Brain microvascular endothelial cell (primary cell): ENCODE measurements at regions not wholly inside any gene's neighbourhood (a gene's known extent, or its start where the extent isn't known, plus 50 kb on each side); places are given as distances from the start of the nearest gene placed in this dataset.
"Not testable (repeated sequence)": the region's sequence is repeated elsewhere in the genome, so short reads cannot be mapped to it uniquely, and the experiment has no call there.

Experiments used
- DNase-seq: peaks from one replicate; pipeline ENCODE4 v3.0.0-alpha.2; 2020
- H3K27ac ChIP-seq: fragments of 250-450 bp; sonication (Bioruptor Pico); 2 replicates; pipeline ENCODE4 v1.5.1; 2020; ENCODE audit warnings: mild to moderate bottlenecking, moderate library complexity
- H3K27me3 ChIP-seq: fragments of 250-450 bp; sonication (Bioruptor Pico); replicated peaks from 2 replicates; pipeline ENCODE4 v1.5.1; 2020; ENCODE audit warnings: mild to moderate bottlenecking
- H3K36me3 ChIP-seq: fragments of 250-450 bp; sonication (Bioruptor Pico); replicated peaks from 2 replicates; pipeline ENCODE4 v1.5.1; 2020; ENCODE audit warnings: mild to moderate bottlenecking
- H3K4me3 ChIP-seq: 2 replicates; pipeline ENCODE4 v1.5.1; 2011; ENCODE audit warnings: low read depth, mild to moderate bottlenecking, control low read depth, low read length, moderate library complexity
- CTCF ChIP-seq: IDR thresholded peaks from 2 replicates; pipeline ENCODE4 v1.5.1; 2011; ENCODE audit warnings: low read depth, mild to moderate bottlenecking, moderate library complexity, low read length, control low read depth, inconsistent platforms; ENCODE audit errors: missing control alignments
- in situ Hi-C: cut with HindIII; loops from 2 replicates; pipeline ENCODE4 v1.10.0; 2017; ENCODE audit warnings: low sequenced_read_pairs, low pct_ligation_motif_present

GRCh38 chr1:224004552-224005315 is 109.2 kb upstream of the FBXO28 start:
- DNase-seq: peak; percentile 60
- H3K4me3 ChIP-seq, H3K27me3 ChIP-seq, H3K27ac ChIP-seq, in situ Hi-C loops, H3K36me3 ChIP-seq: not testable (repeated sequence)
- TF ChIP-seq CTCF: peak; percentile 34

GRCh38 chr1:224003896-224004295 is 110.0 kb upstream of the FBXO28 start:
- in situ Hi-C loops, DNase-seq, H3K4me3 ChIP-seq, H3K27ac ChIP-seq, H3K27me3 ChIP-seq, H3K36me3 ChIP-seq: not testable (repeated sequence)

GRCh38 chr1:224001757-224002156 is 112.2 kb upstream of the FBXO28 start:
- H3K36me3 ChIP-seq, H3K27ac ChIP-seq, H3K4me3 ChIP-seq, H3K27me3 ChIP-seq, in situ Hi-C loops: not testable (repeated sequence)
- peak; percentile 4 for DNase-seq

GRCh38 chr1:223999761-224000160 is 114.2 kb upstream of the FBXO28 start:
- peak overlapping the region; percentile 82 for H3K27ac ChIP-seq
- in situ Hi-C loops, H3K4me3 ChIP-seq, H3K27me3 ChIP-seq, H3K36me3 ChIP-seq: not testable (repeated sequence)
- DNase-seq: peak; percentile 1

GRCh38 chr1:223998676-223999455 is 115.0 kb upstream of the FBXO28 start:
- H3K36me3 ChIP-seq, H3K27me3 ChIP-seq, DNase-seq, in situ Hi-C loops, H3K4me3 ChIP-seq: not testable (repeated sequence)
- H3K27ac ChIP-seq: peak overlapping the region; percentile 82

- H3K27ac ChIP-seq: peak overlapping the region; percentile 73
- H3K4me3 ChIP-seq, in situ Hi-C loops, H3K36me3 ChIP-seq, H3K27me3 ChIP-seq: not testable (repeated sequence)
- peak; percentile 0 for DNase-seq
Measured at GRCh38 chr1:223996376-223996775, 117.5 kb upstream of the FBXO28 start.

- in situ Hi-C loops, H3K27me3 ChIP-seq, H3K36me3 ChIP-seq: not testable (repeated sequence)
- H3K27ac ChIP-seq: peak overlapping the region; percentile 81
- DNase-seq: peak; percentile 100
- H3K4me3 ChIP-seq: peak overlapping the region; percentile 66
Measured at GRCh38 chr1:223992456-223993246, 121.3 kb upstream of the FBXO28 start.

- H3K4me3 ChIP-seq, H3K27me3 ChIP-seq, DNase-seq, in situ Hi-C loops, H3K36me3 ChIP-seq, H3K27ac ChIP-seq: not testable (repeated sequence)
Measured at GRCh38 chr1:223991297-223991857, 122.5 kb upstream of the FBXO28 start.

GRCh38 chr1:223961985-223962384 is 116.2 kb upstream of the TP53BP2 start:
- in situ Hi-C loops, H3K36me3 ChIP-seq, H3K27me3 ChIP-seq, H3K27ac ChIP-seq, H3K4me3 ChIP-seq: not testable (repeated sequence)
- DNase-seq: peak; percentile 78

- H3K27ac ChIP-seq, H3K27me3 ChIP-seq, H3K36me3 ChIP-seq, H3K4me3 ChIP-seq, in situ Hi-C loops: not testable (repeated sequence)
- peak; percentile 20 for DNase-seq
Measured at GRCh38 chr1:223952801-223953200, 107.1 kb upstream of the TP53BP2 start.

- H3K4me3 ChIP-seq, H3K27ac ChIP-seq, in situ Hi-C loops, DNase-seq, H3K36me3 ChIP-seq, H3K27me3 ChIP-seq: not testable (repeated sequence)
Measured at GRCh38 chr1:223951551-223951950, 105.8 kb upstream of the TP53BP2 start.

- H3K4me3 ChIP-seq, in situ Hi-C loops, H3K27me3 ChIP-seq, H3K27ac ChIP-seq, H3K36me3 ChIP-seq, DNase-seq: not testable (repeated sequence)
Measured at GRCh38 chr1:223949944-223950343, 104.2 kb upstream of the TP53BP2 start.

GRCh38 chr1:223948041-223948440 is 102.3 kb upstream of the TP53BP2 start:
- H3K36me3 ChIP-seq, H3K27ac ChIP-seq, H3K27me3 ChIP-seq, in situ Hi-C loops, H3K4me3 ChIP-seq, DNase-seq: not testable (repeated sequence)
